SK-N-SH (cell line): ENCODE measurements at regions not wholly inside any gene's neighbourhood (a gene's known extent, or its start where the extent isn't known, plus 50 kb on each side); places are given as distances from the start of the nearest gene placed in this dataset.
"Not testable (repeated sequence)": the region's sequence is repeated elsewhere in the genome, so short reads cannot be mapped to it uniquely, and the experiment has no call there.

Source experiments
- CTCF ChIA-PET: fragments of 300-600, 350-600 bp; formaldehyde crosslinking; extraction: SDS; loops from one replicate; lab custom pipeline; 2021; lab: Yijun Ruan, JAX
- POLR2A ChIA-PET: fragments of 350-600 bp; sonication (Branson Sonifier 250); formaldehyde crosslinking; extraction: SDS; loops from one replicate; lab custom pipeline; 2020; ENCODE audit warnings: antibody characterized with exemption, inconsistent platforms; lab: Yijun Ruan, JAX
- DNase-seq: peaks from one replicate; pipeline ENCODE4 v3.0.0; 2012
- H2AFZ ChIP-seq: fragments of 200-600 bp; sonication (generic); 2 replicates; pipeline ENCODE4 v1.8.1; 2016; ENCODE audit warnings: antibody characterized with exemption, mild to moderate bottlenecking, low read depth
- H3F3A ChIP-seq: fragments of 200-600 bp; sonication (generic); replicated peaks from 2 replicates; pipeline ENCODE3; 2016; ENCODE audit warnings: antibody characterized with exemption, mild to moderate bottlenecking; ENCODE audit not compliant: insufficient read depth
- H3K27ac ChIP-seq, 2 experiments: fragments of 200-500 bp in 1 of 2; fragments of 200-600 bp in 1 of 2; sonication (Bioruptor generic) in 1 of 2; sonication (generic), shearing (Covaris generic) in 1 of 2; 2 replicates each; pipeline versions ENCODE4 v1.5.1 to v1.6.1; 2014 to 2016; ENCODE audit warnings: low read depth in 2 of 2, inconsistent platforms in 1 of 2, low read length in 1 of 2, mild to moderate bottlenecking in 1 of 2, mixed read lengths in 1 of 2
- H3K27me3 ChIP-seq: fragments of 200-600 bp; sonication (generic), shearing (Covaris generic); 2 replicates; pipeline ENCODE4 v1.6.1; 2016; ENCODE audit warnings: mixed run types; ENCODE audit not compliant: insufficient read depth
- H3K36me3 ChIP-seq, 2 experiments: fragments of 200-500 bp in 1 of 2; fragments of 200-600 bp in 1 of 2; sonication (Bioruptor generic) in 1 of 2; sonication (generic) in 1 of 2; replicated peaks in 1 of 2; 2 replicates each; pipeline versions ENCODE3 to v1.5.1; 2014 to 2016; ENCODE audit warnings: low read length in 1 of 2, mild to moderate bottlenecking in 1 of 2; ENCODE audit not compliant: insufficient read depth in 2 of 2, control insufficient read depth in 1 of 2
- H3K4me1 ChIP-seq, 2 experiments: fragments of 200-500 bp in 1 of 2; fragments of 200-600 bp in 1 of 2; sonication (Bioruptor generic) in 1 of 2; sonication (generic), shearing (Covaris generic) in 1 of 2; 2 replicates each; pipeline versions ENCODE4 v1.5.1 to v1.6.1; 2014 to 2016; ENCODE audit warnings: low read depth in 1 of 2, low read length in 1 of 2, mixed run types in 1 of 2; ENCODE audit not compliant: insufficient read depth in 2 of 2, control insufficient read depth in 1 of 2
- H3K4me2 ChIP-seq: fragments of 200-600 bp; sonication (generic), shearing (Covaris generic); 2 replicates; pipeline ENCODE4 v1.6.1; 2017; ENCODE audit warnings: mixed run types
- H3K4me3 ChIP-seq, 2 experiments: fragments of 200-500 bp in 1 of 2; fragments of 200-600 bp in 1 of 2; sonication (Bioruptor generic) in 1 of 2; sonication (generic), shearing (Covaris generic) in 1 of 2; 2 replicates each; pipeline versions ENCODE4 v1.5.1 to v1.8.1; 2014 to 2016; ENCODE audit warnings: low read depth in 2 of 2, inconsistent platforms in 1 of 2, low read length in 1 of 2, mild to moderate bottlenecking in 1 of 2, mixed read lengths in 1 of 2, moderate library complexity in 1 of 2
- H3K79me2 ChIP-seq: fragments of 200-600 bp; sonication (generic); 2 replicates; pipeline ENCODE4 v1.8.1; 2017; ENCODE audit warnings: mild to moderate bottlenecking; ENCODE audit not compliant: insufficient read depth
- H3K9ac ChIP-seq: fragments of 200-600 bp; sonication (generic); 2 replicates; pipeline ENCODE4 v1.6.1; 2017; ENCODE audit warnings: mixed run types
- H3K9me2 ChIP-seq: fragments of 200-600 bp; sonication (generic); 2 replicates; pipeline ENCODE4 v1.6.1; 2017; ENCODE audit warnings: mixed run types
- H3K9me3 ChIP-seq: fragments of 200-600 bp; sonication (generic); 2 replicates; pipeline ENCODE4 v1.6.1; 2017; ENCODE audit warnings: mixed run types, mild to moderate bottlenecking, moderate library complexity
- H4K20me1 ChIP-seq: fragments of 200-600 bp; sonication (generic); 2 replicates; pipeline ENCODE4 v1.6.1; 2017; ENCODE audit warnings: mild to moderate bottlenecking, mixed run types; ENCODE audit not compliant: insufficient read depth
- CHD2 ChIP-seq: fragments of 150-350 bp; IDR thresholded peaks from 2 replicates; pipeline ENCODE4 v1.6.1; 2018; ENCODE audit warnings: low read length; ENCODE audit not compliant: partially characterized antibody
- CTCF ChIP-seq: fragments of 200-600 bp; sonication (generic); IDR thresholded peaks from 2 replicates; pipeline ENCODE4 v1.6.1; 2017; ENCODE audit warnings: antibody characterized with exemption, mild to moderate bottlenecking, moderate library complexity
- EP300 ChIP-seq, 2 experiments: IDR thresholded peaks; 2 replicates each; pipeline versions ENCODE4 v1.4.0 to v1.6.1; 2012; ENCODE audit warnings: borderline replicate concordance in 1 of 2, low read depth in 1 of 2, low read length in 1 of 2
- EZH2phosphoT487 ChIP-seq: fragments of 200-600 bp; sonication (generic); IDR thresholded peaks from 2 replicates; pipeline ENCODE4 v1.6.1; 2017; ENCODE audit warnings: low read depth, mixed run types, mild to moderate bottlenecking, antibody characterized with exemption, moderate library complexity, borderline replicate concordance
- FOXM1 ChIP-seq: IDR thresholded peaks from 2 replicates; pipeline ENCODE4 v1.4.0; 2012; ENCODE audit warnings: low read depth, mild to moderate bottlenecking
- GABPA ChIP-seq: IDR thresholded peaks from 2 replicates; pipeline ENCODE4 v1.4.0; 2012; ENCODE audit warnings: low read depth, mild to moderate bottlenecking
- GATA2 ChIP-seq: sonication (generic); formaldehyde crosslinking; IDR thresholded peaks from 2 replicates; pipeline ENCODE4 v1.5.0; 2020; ENCODE audit warnings: mild to moderate bottlenecking, missing genetic modification reagents
- JUND ChIP-seq: IDR thresholded peaks from 2 replicates; pipeline ENCODE4 v1.4.0; 2012
- MXI1 ChIP-seq: IDR thresholded peaks from 2 replicates; pipeline ENCODE4 v1.6.1; 2012; ENCODE audit warnings: mild to moderate bottlenecking, low read depth, low read length, improper control_type of control experiment
- NRF1 ChIP-seq: IDR thresholded peaks from 2 replicates; pipeline ENCODE4 v1.6.1; 2012; ENCODE audit warnings: low read depth, mild to moderate bottlenecking, low read length
- POLR2AphosphoS5 ChIP-seq: IDR thresholded peaks from 2 replicates; pipeline ENCODE4 v1.6.1; 2012; ENCODE audit warnings: low read depth, low read length
- RCOR1 ChIP-seq: fragments of 150-350 bp; IDR thresholded peaks from 2 replicates; pipeline ENCODE4 v1.6.1; 2017; ENCODE audit warnings: antibody characterized with exemption, low read length
- SIN3A ChIP-seq: IDR thresholded peaks from 2 replicates; pipeline ENCODE4 v1.6.1; 2012; ENCODE audit warnings: low read depth, mild to moderate bottlenecking, low read length, moderate library complexity, borderline replicate concordance
- TAF1 ChIP-seq: IDR thresholded peaks from 2 replicates; pipeline ENCODE4 v1.6.1; 2012; ENCODE audit warnings: low read depth, mild to moderate bottlenecking, low read length, moderate library complexity, borderline replicate concordance
- TCF12 ChIP-seq: IDR thresholded peaks from 2 replicates; pipeline ENCODE4 v1.4.0; 2012
- YY1 ChIP-seq: IDR thresholded peaks from 2 replicates; pipeline ENCODE4 v1.4.0; 2012; ENCODE audit warnings: low read depth, mild to moderate bottlenecking
- WGBS: methylation state at CpG from one replicate; pipeline ENCODE4 v1.1.6; 2017; ENCODE audit warnings: low lambda C conversion rate; 5-methylcytosine and 5-hydroxymethylcytosine counted together
- TF ChIP-seq, protein P1 (sequence below): IDR thresholded peaks from 2 replicates; pipeline ENCODE4 v1.4.0; 2012; ENCODE audit warnings: low read depth, borderline replicate concordance
- TF ChIP-seq, protein P2 (sequence below): IDR thresholded peaks from 2 replicates; pipeline ENCODE4 v1.4.0; 2012; ENCODE audit warnings: low read depth
- TF ChIP-seq, protein P3 (sequence below): IDR thresholded peaks from 2 replicates; pipeline ENCODE4 v1.4.0; 2012; ENCODE audit warnings: low read depth, borderline replicate concordance

- H2AFZ ChIP-seq: no peak overlapping the region
- H3K9ac ChIP-seq: no peak overlapping the region
- H3K27ac ChIP-seq: no peak overlapping the region
- 54% methylated on average over 3 of the region's 3 CpGs for WGBS
- no peaks in the 10 kb centered on the region for H3F3A ChIP-seq
- H3K9me2 ChIP-seq: no peaks in the 10 kb centered on the region
- no peak for DNase-seq
- H3K27me3 ChIP-seq: no peaks in the 10 kb centered on the region
- no peaks in the 10 kb centered on the region for H3K36me3 ChIP-seq
- no peaks in the 10 kb centered on the region for H3K9me3 ChIP-seq
- no peak overlapping the region for H3K4me2 ChIP-seq
- ChIA-PET CTCF (no interaction called here), POLR2A (no interaction called here)
- no peaks in the 10 kb centered on the region for H3K79me2 ChIP-seq
- no peak for TF ChIP-seq TCF12
- TF ChIP-seq, protein P1, sequence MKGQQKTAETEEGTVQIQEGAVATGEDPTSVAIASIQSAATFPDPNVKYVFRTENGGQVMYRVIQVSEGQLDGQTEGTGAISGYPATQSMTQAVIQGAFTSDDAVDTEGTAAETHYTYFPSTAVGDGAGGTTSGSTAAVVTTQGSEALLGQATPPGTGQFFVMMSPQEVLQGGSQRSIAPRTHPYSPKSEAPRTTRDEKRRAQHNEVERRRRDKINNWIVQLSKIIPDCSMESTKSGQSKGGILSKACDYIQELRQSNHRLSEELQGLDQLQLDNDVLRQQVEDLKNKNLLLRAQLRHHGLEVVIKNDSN: no peak
- no peak for TF ChIP-seq FOXM1
- no peak for TF ChIP-seq GATA2 (CRISPR knock-in tag)
- TF ChIP-seq RCOR1: no peak
- TF ChIP-seq, protein P2, sequence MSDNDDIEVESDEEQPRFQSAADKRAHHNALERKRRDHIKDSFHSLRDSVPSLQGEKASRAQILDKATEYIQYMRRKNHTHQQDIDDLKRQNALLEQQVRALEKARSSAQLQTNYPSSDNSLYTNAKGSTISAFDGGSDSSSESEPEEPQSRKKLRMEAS: no peak
- no peak for TF ChIP-seq GABPA
- TF ChIP-seq EZH2phosphoT487: no peak
- no peaks in the 10 kb centered on the region for H4K20me1 ChIP-seq
- no peak overlapping the region for H3K4me3 ChIP-seq
- H3K4me1 ChIP-seq: no peaks in the 10 kb centered on the region
These were observed 145.7 kb upstream of the BARHL2 start for GRCh38 chr1:90862782-90863181.

DNA sequence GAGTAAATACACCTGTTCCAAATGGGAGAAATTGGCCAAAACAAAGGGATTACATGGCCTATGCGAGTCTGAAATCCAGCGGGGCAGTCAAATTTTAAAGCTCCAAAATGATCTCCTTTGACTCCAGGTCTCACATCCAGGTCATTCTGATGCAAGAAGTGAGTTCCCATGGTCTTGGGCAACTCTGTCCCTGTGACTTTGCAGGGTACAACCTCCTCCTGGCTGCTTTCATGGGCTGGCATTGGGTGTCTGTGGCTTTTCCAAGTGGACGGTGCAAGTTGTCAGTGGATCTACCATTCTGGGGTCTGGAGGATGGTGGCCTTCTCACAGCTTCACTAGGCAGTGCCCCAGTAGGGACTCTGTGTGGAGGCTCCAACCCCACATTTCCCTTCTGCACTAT lies 144.3 kb upstream of the BARHL2 start:
- H3K79me2 ChIP-seq, H3K9me2 ChIP-seq, DNase-seq, H3K27me3 ChIP-seq, H3K9me3 ChIP-seq, H3K27ac ChIP-seq, H2AFZ ChIP-seq, POLR2A ChIA-PET, H3K36me3 ChIP-seq, H4K20me1 ChIP-seq, H3K4me1 ChIP-seq, H3K4me3 ChIP-seq, H3K4me2 ChIP-seq, H3K9ac ChIP-seq, H3F3A ChIP-seq: not testable (repeated sequence)
- WGBS: 53% methylated on average over 2 of the region's 3 CpGs
- CTCF ChIA-PET: interaction anchor here (1.0 kb wide), 1 partner anchor 9 kb away, joined by 5 read pairs; no protein-coding TSS in a partner anchor

DNA sequence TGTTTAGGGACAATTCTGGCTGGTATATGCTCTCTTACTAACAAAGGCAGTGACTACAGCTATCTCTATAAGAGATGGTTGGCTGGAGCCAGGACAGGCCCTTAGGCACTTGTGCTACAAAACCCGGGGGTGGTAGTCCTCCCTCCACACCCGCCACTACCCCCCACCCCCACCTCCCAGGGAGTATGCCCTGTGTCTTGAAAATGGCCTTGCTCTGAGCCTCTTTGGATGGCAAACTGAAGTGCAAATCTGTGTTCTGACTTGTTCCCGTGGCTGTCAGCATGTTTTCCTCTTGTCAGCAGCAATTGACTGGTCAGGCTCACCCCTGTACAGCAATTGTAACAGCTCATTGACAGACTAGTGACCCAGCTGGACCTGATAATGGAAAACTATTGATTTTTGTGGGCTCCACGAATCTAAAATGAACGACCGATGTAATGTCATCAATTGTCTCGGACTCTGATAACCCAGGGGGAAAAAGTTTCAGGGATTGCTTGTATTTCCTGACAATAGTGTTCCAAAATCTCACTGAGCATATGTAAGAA lies 139.4 kb upstream of the BARHL2 start:
- Histone ChIP-seq H3K27me3 (no peaks in the 10 kb centered on the region), H3K9ac (no peak overlapping the region), H3K36me3 (no peaks in the 10 kb centered on the region), H4K20me1 (no peaks in the 10 kb centered on the region), H3F3A (no peaks in the 10 kb centered on the region), H3K9me2 (no peaks in the 10 kb centered on the region), H3K4me1 (peaks cover 0 to 3% of the 10 kb centered on the region in 2 experiments; a peak in 1 of 4 replicates), H3K79me2 (no peaks in the 10 kb centered on the region), H2AFZ (no peak overlapping the region), H3K4me2 (no peak overlapping the region), H3K4me3 (no peak overlapping the region), H3K9me3 (no peaks in the 10 kb centered on the region), H3K27ac (no peak overlapping the region)
- CTCF ChIA-PET: interaction anchor here (1.8 kb wide), 1 partner anchor 13 kb away, joined by 3 read pairs; no protein-coding TSS in a partner anchor
- DNase-seq: no peak
- WGBS: 59% methylated on average over 7 of the region's 7 CpGs
- POLR2A ChIA-PET: no interaction called here
- TF ChIP-seq SIN3A (no peak), POLR2AphosphoS5 (no peak), CHD2 (no peak), EZH2phosphoT487 (no peak), GABPA (no peak), TAF1 (no peak), YY1 (no peak), NRF1 (no peak), CTCF (no peak), MXI1 (no peak), EP300 (IDR thresholded peaks at IDR 0.05; ENCODE audit: borderline replicate concordance in 1 of 2, low read depth in 1 of 2, low read length in 1 of 2) (no peak), JUND (no peak)
- TF ChIP-seq, protein P3, sequence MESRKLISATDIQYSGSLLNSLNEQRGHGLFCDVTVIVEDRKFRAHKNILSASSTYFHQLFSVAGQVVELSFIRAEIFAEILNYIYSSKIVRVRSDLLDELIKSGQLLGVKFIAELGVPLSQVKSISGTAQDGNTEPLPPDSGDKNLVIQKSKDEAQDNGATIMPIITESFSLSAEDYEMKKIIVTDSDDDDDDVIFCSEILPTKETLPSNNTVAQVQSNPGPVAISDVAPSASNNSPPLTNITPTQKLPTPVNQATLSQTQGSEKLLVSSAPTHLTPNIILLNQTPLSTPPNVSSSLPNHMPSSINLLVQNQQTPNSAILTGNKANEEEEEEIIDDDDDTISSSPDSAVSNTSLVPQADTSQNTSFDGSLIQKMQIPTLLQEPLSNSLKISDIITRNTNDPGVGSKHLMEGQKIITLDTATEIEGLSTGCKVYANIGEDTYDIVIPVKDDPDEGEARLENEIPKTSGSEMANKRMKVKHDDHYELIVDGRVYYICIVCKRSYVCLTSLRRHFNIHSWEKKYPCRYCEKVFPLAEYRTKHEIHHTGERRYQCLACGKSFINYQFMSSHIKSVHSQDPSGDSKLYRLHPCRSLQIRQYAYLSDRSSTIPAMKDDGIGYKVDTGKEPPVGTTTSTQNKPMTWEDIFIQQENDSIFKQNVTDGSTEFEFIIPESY: no peak
